ENCODE measurements at regions not wholly inside any gene's neighbourhood (a gene's known extent, or its start where the extent isn't known, plus 50 kb on each side); places are given as distances from the start of the nearest gene placed in this dataset.
A peak's percentile ranks its signal among the peaks of the same experiment; 100 is the strongest.

GRCh38 chr2:156700681-156701080 lies 264.5 kb downstream of the GPD2 start:
- intact Hi-C loops (cut with DNase I): no loop called here
- 77 to 83% (median 78%) methylated on average over 8 of the region's 8 CpGs for WGBS, 4 donors
- no peak overlapping the region for H3K4me3 ChIP-seq
- no peak for DNase-seq
- no peaks in the 10 kb centered on the region for H3K27me3 ChIP-seq
- no peaks in the 10 kb centered on the region for H3K4me1 ChIP-seq (replicated peaks in 1 of 2)
- no peak overlapping the region for H3K27ac ChIP-seq
- TF ChIP-seq CTCF (IDR thresholded peaks at IDR 0.05): no peak
- TF ChIP-seq POLR2A (IDR thresholded peaks at IDR 0.05): no peak
- no peaks in the 10 kb centered on the region for H3K36me3 ChIP-seq (replicated peaks in 1 of 2)
- H3K9me3 ChIP-seq (replicated peaks in 1 of 3): no peaks in the 10 kb centered on the region

GRCh38 chr2:156702541-156702940 lies 266.4 kb downstream of the GPD2 start:
- DNase-seq: no peak
- H3K36me3 ChIP-seq (replicated peaks in 1 of 2): no peaks in the 10 kb centered on the region

GRCh38 chr2:156703642-156704041 lies 267.5 kb downstream of the GPD2 start:
- 56 to 67% (median 63%) methylated on average over 6 of the region's 6 CpGs for WGBS, 4 donors
- Histone ChIP-seq H3K36me3 (replicated peaks in 1 of 2) (no peaks in the 10 kb centered on the region), H3K27ac (peak overlapping the region in 1 of 5 donors; percentile 40), H3K4me1 (replicated peaks in 1 of 2) (no peaks in the 10 kb centered on the region), H3K27me3 (no peaks in the 10 kb centered on the region), H3K9me3 (replicated peaks in 1 of 3) (no peaks in the 10 kb centered on the region), H3K4me3 (no peak overlapping the region)
- no peak for DNase-seq
- intact Hi-C loops (cut with DNase I): no loop called here
- TF ChIP-seq POLR2A (IDR thresholded peaks at IDR 0.05) (no peak), CTCF (IDR thresholded peaks at IDR 0.05) (no peak)

More at GRCh38 chr2:156702541-156702940, 266.4 kb downstream of the GPD2 start:
- no peaks in the 10 kb centered on the region for H3K27me3 ChIP-seq
- WGBS, 4 donors: 43 to 63% (median 48%) methylated on average over 3 of the region's 3 CpGs
- no peaks in the 10 kb centered on the region for H3K4me1 ChIP-seq (replicated peaks in 1 of 2)
- H3K4me3 ChIP-seq: no peak overlapping the region
- TF ChIP-seq CTCF (IDR thresholded peaks at IDR 0.05) (no peak), POLR2A (IDR thresholded peaks at IDR 0.05) (no peak)
- H3K27ac ChIP-seq: no peak overlapping the region
- intact Hi-C loops (cut with DNase I): no loop called here
- H3K9me3 ChIP-seq (replicated peaks in 1 of 3): no peaks in the 10 kb centered on the region

GRCh38 chr2:156704132-156704531 lies 268.0 kb downstream of the GPD2 start:
- Histone ChIP-seq H3K27me3 (no peaks in the 10 kb centered on the region), H3K27ac (no peak overlapping the region), H3K4me3 (no peak overlapping the region), H3K4me1 (replicated peaks in 1 of 2) (no peaks in the 10 kb centered on the region), H3K9me3 (replicated peaks in 1 of 3) (no peaks in the 10 kb centered on the region), H3K36me3 (replicated peaks in 1 of 2) (no peaks in the 10 kb centered on the region)
- WGBS, 4 donors: 46 to 62% (median 52%) methylated on average over 3 of the region's 3 CpGs
- intact Hi-C loops (cut with DNase I): no loop called here
- no peak for DNase-seq
- TF ChIP-seq POLR2A (IDR thresholded peaks at IDR 0.05): no peak
- no peak for TF ChIP-seq CTCF (IDR thresholded peaks at IDR 0.05)

All from adrenal gland (tissue), 9 donors.